ENCODE measurements at regions not wholly inside any gene's neighbourhood (a gene's known extent, or its start where the extent isn't known, plus 50 kb on each side); places are given as distances from the start of the nearest gene placed in this dataset.

GRCh38 chr7:4434306-4434705 is 247.8 kb upstream of the FOXK1 start:
- Histone ChIP-seq H3K27me3 (ENCODE audit: insufficient read depth, poor library complexity, severe bottlenecking) (no peaks in the 10 kb centered on the region), H3K4me3 (replicated peaks; ENCODE audit: insufficient read depth, low read length) (no peak overlapping the region), H3K27ac (replicated peaks) (no peak overlapping the region)
- no peak for DNase-seq (ENCODE audit: low read depth in 1 of 2, low spot score in 1 of 2)
- TF ChIP-seq GABPA (IDR thresholded peaks at IDR 0.05; ENCODE audit: low read depth) (no peak), POLR2AphosphoS5 (IDR thresholded peaks at IDR 0.05; ENCODE audit: low read depth) (no peak), SPI1 (IDR thresholded peaks at IDR 0.05; ENCODE audit: borderline replicate concordance, low read depth) (no peak)
- TF ChIP-seq, protein P1, sequence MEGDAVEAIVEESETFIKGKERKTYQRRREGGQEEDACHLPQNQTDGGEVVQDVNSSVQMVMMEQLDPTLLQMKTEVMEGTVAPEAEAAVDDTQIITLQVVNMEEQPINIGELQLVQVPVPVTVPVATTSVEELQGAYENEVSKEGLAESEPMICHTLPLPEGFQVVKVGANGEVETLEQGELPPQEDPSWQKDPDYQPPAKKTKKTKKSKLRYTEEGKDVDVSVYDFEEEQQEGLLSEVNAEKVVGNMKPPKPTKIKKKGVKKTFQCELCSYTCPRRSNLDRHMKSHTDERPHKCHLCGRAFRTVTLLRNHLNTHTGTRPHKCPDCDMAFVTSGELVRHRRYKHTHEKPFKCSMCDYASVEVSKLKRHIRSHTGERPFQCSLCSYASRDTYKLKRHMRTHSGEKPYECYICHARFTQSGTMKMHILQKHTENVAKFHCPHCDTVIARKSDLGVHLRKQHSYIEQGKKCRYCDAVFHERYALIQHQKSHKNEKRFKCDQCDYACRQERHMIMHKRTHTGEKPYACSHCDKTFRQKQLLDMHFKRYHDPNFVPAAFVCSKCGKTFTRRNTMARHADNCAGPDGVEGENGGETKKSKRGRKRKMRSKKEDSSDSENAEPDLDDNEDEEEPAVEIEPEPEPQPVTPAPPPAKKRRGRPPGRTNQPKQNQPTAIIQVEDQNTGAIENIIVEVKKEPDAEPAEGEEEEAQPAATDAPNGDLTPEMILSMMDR (IDR thresholded peaks at IDR 0.05; ENCODE audit: insufficient read depth, low read length) = no peak
- TF ChIP-seq, protein P2, sequence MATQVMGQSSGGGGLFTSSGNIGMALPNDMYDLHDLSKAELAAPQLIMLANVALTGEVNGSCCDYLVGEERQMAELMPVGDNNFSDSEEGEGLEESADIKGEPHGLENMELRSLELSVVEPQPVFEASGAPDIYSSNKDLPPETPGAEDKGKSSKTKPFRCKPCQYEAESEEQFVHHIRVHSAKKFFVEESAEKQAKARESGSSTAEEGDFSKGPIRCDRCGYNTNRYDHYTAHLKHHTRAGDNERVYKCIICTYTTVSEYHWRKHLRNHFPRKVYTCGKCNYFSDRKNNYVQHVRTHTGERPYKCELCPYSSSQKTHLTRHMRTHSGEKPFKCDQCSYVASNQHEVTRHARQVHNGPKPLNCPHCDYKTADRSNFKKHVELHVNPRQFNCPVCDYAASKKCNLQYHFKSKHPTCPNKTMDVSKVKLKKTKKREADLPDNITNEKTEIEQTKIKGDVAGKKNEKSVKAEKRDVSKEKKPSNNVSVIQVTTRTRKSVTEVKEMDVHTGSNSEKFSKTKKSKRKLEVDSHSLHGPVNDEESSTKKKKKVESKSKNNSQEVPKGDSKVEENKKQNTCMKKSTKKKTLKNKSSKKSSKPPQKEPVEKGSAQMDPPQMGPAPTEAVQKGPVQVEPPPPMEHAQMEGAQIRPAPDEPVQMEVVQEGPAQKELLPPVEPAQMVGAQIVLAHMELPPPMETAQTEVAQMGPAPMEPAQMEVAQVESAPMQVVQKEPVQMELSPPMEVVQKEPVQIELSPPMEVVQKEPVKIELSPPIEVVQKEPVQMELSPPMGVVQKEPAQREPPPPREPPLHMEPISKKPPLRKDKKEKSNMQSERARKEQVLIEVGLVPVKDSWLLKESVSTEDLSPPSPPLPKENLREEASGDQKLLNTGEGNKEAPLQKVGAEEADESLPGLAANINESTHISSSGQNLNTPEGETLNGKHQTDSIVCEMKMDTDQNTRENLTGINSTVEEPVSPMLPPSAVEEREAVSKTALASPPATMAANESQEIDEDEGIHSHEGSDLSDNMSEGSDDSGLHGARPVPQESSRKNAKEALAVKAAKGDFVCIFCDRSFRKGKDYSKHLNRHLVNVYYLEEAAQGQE (IDR thresholded peaks at IDR 0.05; ENCODE audit: insufficient replicate concordance, low read depth) = no peak

- Histone ChIP-seq H3K27ac (replicated peaks) (no peak overlapping the region), H3K27me3 (ENCODE audit: insufficient read depth, poor library complexity, severe bottlenecking) (no peaks in the 10 kb centered on the region), H3K4me3 (replicated peaks; ENCODE audit: insufficient read depth, low read length) (no peak overlapping the region)
- no peak for DNase-seq (ENCODE audit: low read depth in 1 of 2, low spot score in 1 of 2)
- TF ChIP-seq GABPA (IDR thresholded peaks at IDR 0.05; ENCODE audit: low read depth) = no peak
- TF ChIP-seq, protein P1 (IDR thresholded peaks at IDR 0.05; ENCODE audit: insufficient read depth, low read length) = no peak
- TF ChIP-seq, protein P2 (IDR thresholded peaks at IDR 0.05; ENCODE audit: insufficient replicate concordance, low read depth) = no peak
- TF ChIP-seq POLR2AphosphoS5 (IDR thresholded peaks at IDR 0.05; ENCODE audit: low read depth) = no peak
- no peak for TF ChIP-seq SPI1 (IDR thresholded peaks at IDR 0.05; ENCODE audit: borderline replicate concordance, low read depth)
Measured at GRCh38 chr7:4436361-4436895, 245.7 kb upstream of the FOXK1 start.

DNA sequence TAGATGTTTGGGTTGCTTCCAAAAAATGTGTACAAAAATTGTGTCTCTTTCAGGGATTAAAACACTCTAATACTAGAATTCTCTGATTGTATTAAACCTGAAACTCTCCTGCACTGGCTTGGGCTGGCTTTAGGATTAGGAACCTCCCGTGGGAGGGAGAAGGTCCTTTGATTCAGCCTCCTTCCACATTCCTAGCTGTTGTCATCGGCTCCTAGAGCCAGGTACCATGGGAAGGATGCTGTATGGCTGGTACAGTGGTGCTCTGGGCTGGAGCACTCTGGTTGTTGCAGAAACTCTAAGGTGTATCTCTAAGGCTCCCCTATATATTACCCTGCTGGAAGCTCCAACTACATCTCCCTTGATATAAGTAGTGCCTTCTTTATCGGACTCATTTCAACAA is 245.2 kb upstream of the FOXK1 start:
- DNase-seq (ENCODE audit: low read depth in 1 of 2, low spot score in 1 of 2) = no peak
- Histone ChIP-seq H3K27me3 (ENCODE audit: insufficient read depth, poor library complexity, severe bottlenecking) (no peaks in the 10 kb centered on the region), H3K4me3 (replicated peaks; ENCODE audit: insufficient read depth, low read length) (no peak overlapping the region), H3K27ac (replicated peaks) (no peak overlapping the region)
- TF ChIP-seq, protein P2 (IDR thresholded peaks at IDR 0.05; ENCODE audit: insufficient replicate concordance, low read depth) = no peak
- TF ChIP-seq SPI1 (IDR thresholded peaks at IDR 0.05; ENCODE audit: borderline replicate concordance, low read depth) (no peak), GABPA (IDR thresholded peaks at IDR 0.05; ENCODE audit: low read depth) (no peak), POLR2AphosphoS5 (IDR thresholded peaks at IDR 0.05; ENCODE audit: low read depth) (no peak)
- TF ChIP-seq, protein P1 (IDR thresholded peaks at IDR 0.05; ENCODE audit: insufficient read depth, low read length) = no peak
